LNCaP clone FGC (cell line): ENCODE measurements at regions not wholly inside any gene's neighbourhood (a gene's known extent, or its start where the extent isn't known, plus 50 kb on each side); places are given as distances from the start of the nearest gene placed in this dataset.

Experiments used
- DNase-seq: peaks from one replicate; pipeline ENCODE4 v3.0.0-alpha.2; 2011; ENCODE audit warnings: low read depth
- H3K4me3 ChIP-seq: 2 replicates; pipeline ENCODE4 v1.5.1; 2011; ENCODE audit warnings: mild to moderate bottlenecking, low read depth, low read length, control low read depth
- CTCF ChIP-seq: IDR thresholded peaks from 2 replicates; pipeline ENCODE4 v1.5.1; 2012; ENCODE audit warnings: mild to moderate bottlenecking; ENCODE audit not compliant: control insufficient read depth, insufficient read depth; ENCODE audit errors: extremely low read depth

- DNase-seq: no peak
- no peak overlapping the region for H3K4me3 ChIP-seq
- no peak for TF ChIP-seq CTCF
Observed at GRCh38 chr10:110375121-110375520, 70.4 kb upstream of the SMNDC1 start.

DNA sequence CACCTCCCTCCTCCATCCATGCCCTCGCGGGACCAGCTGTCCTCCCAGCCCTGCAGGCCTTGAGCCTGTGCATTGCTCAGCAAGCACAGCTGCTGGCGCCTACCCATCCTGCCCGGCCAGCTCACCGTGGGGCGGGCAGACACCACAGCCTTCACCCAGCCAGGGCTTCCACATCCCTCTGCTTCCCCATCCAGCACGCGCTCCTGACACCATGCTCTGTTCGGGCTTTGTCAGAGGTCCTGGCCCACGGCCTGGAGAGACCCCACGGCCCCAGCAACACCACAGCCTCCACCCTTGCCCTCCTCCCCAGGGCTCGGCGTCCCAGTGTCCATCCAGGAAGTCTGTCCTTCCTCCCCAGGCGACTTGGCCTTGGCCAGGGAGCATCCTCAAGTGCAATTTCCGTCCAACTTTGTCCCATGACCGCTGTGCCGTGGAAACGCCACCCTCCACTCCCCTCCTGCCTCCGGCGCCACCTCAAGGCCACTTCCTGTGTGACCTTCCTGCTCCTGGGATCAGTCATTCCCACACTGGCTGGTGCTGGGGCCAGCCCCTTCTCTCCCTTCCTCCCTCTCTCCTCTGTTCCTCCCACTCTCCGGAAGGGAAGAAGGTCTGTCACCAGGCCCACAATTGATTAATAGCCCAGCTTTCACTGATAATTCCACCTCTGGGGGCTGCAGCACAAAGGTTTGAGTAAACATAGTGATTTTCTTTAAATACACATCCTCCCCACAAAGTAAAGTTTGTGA lies 71.5 kb upstream of the SMNDC1 start:
- no peak overlapping the region for H3K4me3 ChIP-seq
- TF ChIP-seq CTCF: no peak
- DNase-seq: no peak

DNA sequence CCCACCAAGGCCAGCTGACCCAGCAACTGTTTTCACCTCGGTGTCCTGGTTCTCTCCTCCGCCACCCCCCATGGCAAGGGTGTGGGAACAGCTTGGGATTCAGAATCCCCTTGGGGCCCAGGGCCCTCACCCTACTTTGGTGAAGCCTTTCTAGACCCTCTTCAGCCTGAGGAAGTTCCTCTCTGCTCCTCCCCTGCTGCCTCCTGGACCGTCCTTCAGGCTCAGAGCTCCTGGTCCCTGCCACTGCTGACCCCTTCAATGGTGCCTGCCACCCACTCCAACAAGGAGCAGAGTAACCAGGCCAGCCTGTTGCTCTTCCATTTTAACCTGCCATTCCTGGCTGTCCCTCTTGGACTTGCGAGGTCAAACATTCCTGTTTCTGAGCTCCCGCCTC lies 72.0 kb upstream of the SMNDC1 start:
- TF ChIP-seq CTCF: no peak

GRCh38 chr10:110378006-110378405 lies 73.3 kb upstream of the SMNDC1 start:
- no peak for TF ChIP-seq CTCF
- no peak for DNase-seq
- H3K4me3 ChIP-seq: no peak overlapping the region

More for the DNA sequence above, 72.0 kb upstream of the SMNDC1 start:
- no peak overlapping the region for H3K4me3 ChIP-seq
- DNase-seq: no peak

DNA sequence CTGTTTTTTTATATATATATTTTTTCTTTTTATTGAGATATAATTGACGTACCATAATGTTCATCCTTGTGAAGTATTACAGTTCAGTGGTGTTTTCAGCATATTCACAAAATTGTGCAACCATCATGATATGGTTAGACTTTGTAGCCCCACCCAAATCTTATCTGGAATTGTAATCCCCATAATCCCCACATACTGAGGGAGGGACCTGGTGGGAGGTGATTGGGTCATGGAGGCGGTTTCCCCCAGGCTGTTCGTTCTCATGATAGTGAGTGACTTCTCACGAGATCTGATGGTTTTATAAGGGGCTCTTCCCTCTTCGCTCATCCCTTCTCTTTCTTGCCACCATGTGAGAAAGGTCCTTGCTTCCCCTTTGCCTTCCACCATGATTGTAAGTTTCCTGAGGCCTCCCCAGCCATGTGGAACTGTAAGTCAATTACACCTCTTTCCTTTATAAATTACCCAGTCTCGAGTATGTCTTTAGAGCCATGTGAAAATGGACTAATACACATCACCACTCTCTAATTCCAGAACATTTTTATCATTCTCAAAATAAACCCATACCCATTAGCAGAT lies 73.9 kb upstream of the SMNDC1 start:
- DNase-seq: no peak
- TF ChIP-seq CTCF: no peak
- H3K4me3 ChIP-seq: no peak overlapping the region

GRCh38 chr10:110379831-110380230 lies 75.1 kb upstream of the SMNDC1 start:
- no peak for DNase-seq
- TF ChIP-seq CTCF: no peak
- H3K4me3 ChIP-seq: no peak overlapping the region

DNA sequence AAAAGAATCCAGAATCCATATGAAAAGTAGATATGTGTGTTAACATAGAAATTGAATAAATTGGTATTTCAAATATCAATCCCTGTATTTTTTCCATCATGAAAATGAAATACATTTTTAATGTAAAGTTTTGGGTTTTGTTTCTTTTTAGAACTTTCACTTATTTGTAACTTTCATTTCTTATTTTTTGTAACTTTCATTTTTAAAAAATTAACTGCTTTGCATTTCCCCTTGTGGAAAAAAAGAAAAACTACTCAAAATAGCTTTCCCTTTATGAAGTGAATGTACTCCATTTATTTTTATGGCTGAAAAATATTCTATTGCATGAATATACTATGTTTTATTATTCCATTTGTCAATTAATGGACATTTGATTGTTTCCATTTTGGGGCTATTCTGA lies 75.6 kb upstream of the SMNDC1 start:
- TF ChIP-seq CTCF: no peak
- no peak for DNase-seq
- H3K4me3 ChIP-seq: no peak overlapping the region
